GM18867 (cell line): ENCODE measurements at regions not wholly inside any gene's neighbourhood (a gene's known extent, or its start where the extent isn't known, plus 50 kb on each side); places are given as distances from the start of the nearest gene placed in this dataset.
"Not testable (repeated sequence)": the region's sequence is repeated elsewhere in the genome, so short reads cannot be mapped to it uniquely, and the experiment has no call there.

ENCODE experiments used
- ATAC-seq: cut with Tn5 transposase; IDR thresholded peaks from one replicate; pipeline ENCODE4 v1.9.1; 2021; ENCODE audit warnings: mild to moderate bottlenecking, moderate library complexity; ENCODE audit not compliant: unreplicated experiment

GRCh38 chr2:7867867-7868266 is 814.0 kb upstream of the ID2 start:
- ATAC-seq = no peak

GRCh38 chr2:7868836-7869235 is 813.0 kb upstream of the ID2 start:
- ATAC-seq = no peak

DNA sequence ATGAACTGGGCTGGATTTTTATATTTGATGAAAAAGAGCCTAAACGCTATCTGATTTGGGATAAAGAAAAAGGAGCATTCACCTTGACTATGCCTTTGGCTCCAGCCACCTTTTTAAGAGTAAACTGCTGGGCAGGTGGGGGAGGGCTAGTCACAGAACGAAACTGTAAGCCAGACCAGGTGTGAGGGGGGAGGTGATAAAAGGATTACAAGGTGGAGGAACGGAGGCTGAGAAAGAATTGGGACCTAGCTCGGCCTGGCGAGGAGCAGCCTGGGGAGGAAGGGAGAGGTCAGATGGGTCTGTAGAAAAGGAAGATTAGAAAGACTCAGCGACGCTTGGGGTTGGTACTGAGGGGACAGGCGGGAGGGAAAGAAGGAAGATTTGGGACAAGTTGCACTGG is 805.4 kb upstream of the ID2 start:
- not testable (repeated sequence) for ATAC-seq

DNA sequence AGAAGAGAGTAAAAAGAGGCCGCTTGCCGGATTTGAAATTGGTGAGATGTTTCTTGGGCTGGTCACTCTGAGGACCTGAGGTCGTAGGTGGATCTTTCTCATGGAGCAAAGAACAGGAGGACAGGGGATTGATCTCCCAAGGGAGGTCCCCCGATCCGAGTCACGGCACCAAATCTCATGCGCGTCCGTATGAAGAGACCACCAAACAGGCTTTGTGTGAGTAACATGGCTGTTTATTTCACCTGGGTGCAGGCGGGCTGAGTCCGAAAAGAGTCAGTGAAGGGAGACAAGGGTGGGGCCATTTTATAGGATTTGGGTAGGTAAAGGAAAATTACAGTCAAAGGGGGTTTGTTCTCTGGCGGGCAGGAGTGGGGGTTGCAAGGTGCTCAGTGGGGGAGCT is 803.6 kb upstream of the ID2 start:
- not testable (repeated sequence) for ATAC-seq

GRCh38 chr2:7878786-7879482 is 802.9 kb upstream of the ID2 start:
- ATAC-seq = no peak

- no peak for ATAC-seq
These were observed 802.4 kb upstream of the ID2 start for GRCh38 chr2:7879483-7879835.

DNA sequence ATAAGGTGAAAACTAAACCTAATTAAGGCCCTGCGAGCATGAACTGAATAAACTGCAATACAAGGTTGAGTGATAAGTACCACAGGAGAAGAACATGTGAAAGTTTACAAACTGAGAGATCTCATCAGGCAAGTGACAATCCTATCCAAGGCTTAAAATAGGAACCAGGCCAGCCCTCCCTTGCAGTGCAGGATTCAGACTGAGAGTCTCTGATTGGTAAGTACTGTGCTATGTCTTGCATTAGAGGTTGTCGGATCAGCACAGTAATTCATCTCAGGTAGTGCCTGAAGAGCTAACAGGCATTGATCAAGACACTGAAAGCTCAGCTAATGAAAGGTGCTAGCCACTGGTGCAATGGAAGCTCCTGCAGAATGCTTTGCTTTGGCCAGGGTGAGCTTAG is 801.7 kb upstream of the ID2 start:
- ATAC-seq = no peak

GRCh38 chr2:7880566-7880965 is 801.3 kb upstream of the ID2 start:
- no peak for ATAC-seq

DNA sequence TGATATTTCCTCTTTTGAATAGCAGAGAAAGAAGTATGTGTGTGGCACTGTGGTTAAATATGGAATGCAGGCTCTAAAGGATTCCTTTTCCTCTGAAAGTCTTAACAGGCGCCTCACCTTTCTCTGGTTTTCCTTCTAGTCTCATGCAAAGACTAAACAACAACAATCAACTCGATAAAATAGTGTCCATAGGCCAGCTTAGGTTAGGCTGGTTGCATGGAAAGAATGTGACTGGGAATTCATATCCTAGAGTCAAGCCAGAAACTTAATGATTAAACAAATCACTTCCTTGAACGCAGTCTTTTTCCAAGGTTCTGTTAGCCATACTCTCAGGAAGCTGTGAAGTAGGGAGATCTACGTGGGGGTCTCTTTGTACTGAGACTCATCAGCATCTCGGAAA is 800.8 kb upstream of the ID2 start:
- no peak for ATAC-seq

GRCh38 chr2:7881466-7881865 is 800.4 kb upstream of the ID2 start:
- no peak for ATAC-seq

GRCh38 chr2:7882296-7882695 is 799.6 kb upstream of the ID2 start:
- no peak for ATAC-seq

GRCh38 chr2:7884338-7884737 is 797.5 kb upstream of the ID2 start:
- no peak for ATAC-seq

- ATAC-seq = no peak
These were observed 795.2 kb upstream of the ID2 start for GRCh38 chr2:7886666-7887065.

DNA sequence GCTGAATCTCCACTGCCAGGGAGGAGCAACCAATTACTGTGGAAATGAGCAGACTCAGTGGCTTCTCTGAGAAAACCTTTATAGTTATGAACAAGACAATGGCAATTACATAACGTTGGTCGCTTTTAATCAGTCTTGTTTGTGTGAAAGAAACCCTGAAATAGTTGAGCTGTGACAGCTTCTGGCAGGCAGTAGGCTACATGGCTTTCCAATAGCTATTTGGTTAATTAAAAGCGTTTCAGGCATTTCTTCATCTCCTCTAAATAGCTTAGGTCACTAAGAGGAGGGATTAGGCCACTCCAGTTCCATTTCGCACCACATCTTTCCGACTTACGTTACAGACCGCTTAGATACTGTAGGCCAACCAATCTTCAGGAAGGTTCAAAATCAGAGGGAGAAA is 794.4 kb upstream of the ID2 start:
- no peak for ATAC-seq

- ATAC-seq = no peak
These were observed 793.0 kb upstream of the ID2 start for GRCh38 chr2:7888876-7889275.

DNA sequence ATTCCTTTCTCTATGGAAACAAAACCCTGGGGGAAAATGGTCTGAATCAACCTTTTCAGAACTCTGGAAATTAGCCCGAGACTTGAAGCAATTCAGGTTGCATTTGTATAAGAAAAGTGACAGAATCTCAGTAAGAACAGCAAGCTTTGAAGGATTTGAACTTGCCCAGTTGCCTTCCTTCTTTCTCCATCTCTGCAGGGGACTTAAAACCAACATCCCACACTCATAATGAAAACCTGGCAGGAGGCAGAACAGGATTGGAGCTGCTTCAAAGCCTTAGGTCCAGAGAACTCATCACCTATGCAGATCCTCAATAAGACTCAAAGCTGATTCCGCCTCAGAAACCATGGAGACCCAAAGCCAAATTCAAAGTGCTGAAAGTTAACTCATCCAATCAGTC is 790.5 kb upstream of the ID2 start:
- ATAC-seq = no peak

- ATAC-seq = no peak
These were observed 786.6 kb upstream of the ID2 start for GRCh38 chr2:7895289-7895688.

DNA sequence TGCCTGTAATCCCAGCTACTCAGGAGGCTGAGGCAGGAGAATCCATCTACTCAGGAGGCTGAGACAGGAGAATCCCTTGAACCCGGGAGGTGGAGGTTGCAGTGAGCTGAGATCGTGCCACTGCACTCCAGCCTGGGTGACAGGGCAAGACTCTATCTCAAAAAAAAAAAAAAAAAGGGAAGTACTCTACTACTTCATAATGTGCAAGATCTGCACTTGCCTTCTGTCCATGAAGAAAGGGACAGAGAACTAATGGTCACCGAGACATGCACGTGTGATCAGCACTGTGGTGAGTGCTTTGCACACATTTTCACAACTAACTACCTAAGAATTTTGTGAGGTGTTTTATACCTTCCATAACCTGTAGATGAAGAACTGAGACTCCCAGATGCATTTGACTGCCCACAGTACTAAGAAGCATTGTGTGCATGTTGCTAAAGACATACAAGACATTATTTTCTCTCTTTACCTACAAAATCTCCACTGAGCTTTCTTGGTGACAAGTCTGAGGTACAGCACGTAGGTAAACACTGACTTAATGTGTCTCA is 784.8 kb upstream of the ID2 start:
- no peak for ATAC-seq

GRCh38 chr2:7899241-7899640 is 782.6 kb upstream of the ID2 start:
- ATAC-seq = no peak

- no peak for ATAC-seq
These were observed 781.9 kb upstream of the ID2 start for GRCh38 chr2:7899923-7900322.

DNA sequence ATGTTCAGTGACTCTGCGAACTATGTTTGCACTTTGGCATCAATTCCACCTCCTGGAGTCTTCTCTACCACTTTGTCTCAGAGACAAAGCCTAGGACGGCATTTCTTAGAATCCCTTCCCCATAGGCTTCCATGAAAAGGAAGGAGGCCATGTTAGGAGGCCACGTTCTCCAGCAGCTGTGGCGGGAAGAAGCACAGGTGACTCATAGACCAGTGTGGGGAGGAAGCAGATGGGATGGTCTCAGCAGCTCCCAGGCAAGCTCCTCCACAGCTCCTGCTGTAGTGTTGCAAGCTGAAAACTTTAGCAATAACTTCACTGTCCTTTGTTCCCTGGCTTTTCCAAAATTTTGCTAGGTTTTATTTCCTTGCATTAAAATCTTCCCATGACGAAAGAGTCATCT is 781.3 kb upstream of the ID2 start:
- ATAC-seq = no peak

DNA sequence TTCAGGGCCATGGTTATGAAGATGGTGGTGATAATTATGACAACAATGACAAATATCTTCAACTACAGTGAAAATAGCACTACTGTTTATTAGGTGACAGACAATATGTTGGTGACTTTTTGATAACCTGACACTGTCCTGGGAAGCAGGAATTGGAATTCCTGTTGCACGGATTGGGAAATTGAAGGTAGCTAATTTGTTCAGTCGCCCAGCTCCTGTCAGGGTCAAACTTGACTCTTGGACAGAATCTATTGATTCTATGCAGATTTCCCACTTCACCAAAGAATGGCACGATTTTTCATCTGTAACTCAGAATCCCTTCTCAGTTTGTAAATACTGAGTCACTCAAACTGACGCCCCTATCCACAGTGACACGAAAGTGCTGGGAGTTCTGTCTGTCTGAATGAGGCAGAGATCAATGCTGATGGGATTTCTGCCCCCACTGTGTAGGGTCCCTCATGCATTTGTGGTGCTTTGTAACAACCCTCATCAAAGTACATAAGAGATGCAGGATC is 779.5 kb upstream of the ID2 start:
- no peak for ATAC-seq

DNA sequence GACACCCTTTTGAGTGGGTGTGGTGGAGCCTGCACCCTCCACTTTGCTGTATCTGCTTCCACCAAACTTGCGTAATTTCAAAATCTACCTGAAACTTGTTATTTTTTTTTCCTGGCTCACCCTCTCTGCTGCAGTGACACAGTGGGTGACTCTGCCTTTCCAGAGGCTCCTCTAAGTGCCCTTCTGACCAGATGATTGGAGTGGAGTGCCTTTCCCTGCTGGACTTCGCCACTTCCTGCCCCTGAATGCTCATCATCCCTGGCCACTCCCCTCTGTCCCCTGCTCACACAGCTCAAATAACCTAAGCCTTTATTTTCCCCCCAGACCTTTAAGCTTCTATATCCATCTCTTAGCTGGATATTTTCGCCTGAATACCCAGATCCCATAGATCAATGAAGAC is 777.5 kb upstream of the ID2 start:
- no peak for ATAC-seq
